HepG2 (cell line): ENCODE measurements at regions not wholly inside any gene's neighbourhood (a gene's known extent, or its start where the extent isn't known, plus 50 kb on each side); places are given as distances from the start of the nearest gene placed in this dataset.

Experiments
- ATAC-seq: fragments of 200-7000 bp; cut with Tn5 transposase; 3 replicates; pipeline ENCODE4 v1.9.1; 2020; ENCODE audit warnings: mild to moderate bottlenecking, moderate library complexity
- BruUV-seq: library from RNA; stranded (reverse); fragments of 400-500 nt; replicated peaks from 2 replicates; lab custom pipeline; 2021; lab: Mats Ljungman, UMichigan
- CTCF ChIA-PET: fragments of 300-600 bp; formaldehyde crosslinking; extraction: SDS; loops from one replicate; lab custom pipeline; 2021; ENCODE audit warnings: low total read pairs, inconsistent platforms, low intra/inter-chr PET ratio; lab: Yijun Ruan, JAX
- POLR2A ChIA-PET: fragments of 350-600 bp; sonication (Branson Sonifier 250); formaldehyde crosslinking; loops from one replicate; lab custom pipeline; 2020; ENCODE audit warnings: antibody characterized with exemption, inconsistent platforms; lab: Yijun Ruan, JAX
- DNase-seq: peaks from one replicate; pipeline ENCODE4 v3.0.0-alpha.2; 2015; ENCODE audit warnings: low spot score
- FAIRE-seq: peaks from 3 replicates; lab custom pipeline; 2011; peaks lifted over from hg19 to GRCh38; lab: Jason Lieb, UNC
- H2AFZ ChIP-seq: one replicate; pipeline ENCODE4 v1.6.1; 2011; ENCODE audit warnings: low read length, inconsistent platforms
- H3K27ac ChIP-seq: fragments of 300-600 bp; 3 replicates; pipeline ENCODE4 v1.8.0; 2011; ENCODE audit warnings: mixed run types, mild to moderate bottlenecking, mixed read lengths, low read length, inconsistent platforms; ENCODE audit not compliant: insufficient read depth; ENCODE audit errors: extremely low read length
- H3K27me3 ChIP-seq, 2 experiments: fragments of 200-600 bp in 1 of 2; 2 replicates in 1 of 2; 3 replicates in 1 of 2; pipeline versions ENCODE4 v1.6.0 to v1.8.0; 2011; ENCODE audit warnings: low read length in 2 of 2, mild to moderate bottlenecking in 2 of 2, moderate library complexity in 2 of 2, inconsistent platforms in 1 of 2; ENCODE audit not compliant: insufficient read depth in 2 of 2, control insufficient read depth in 1 of 2
- H3K36me3 ChIP-seq, 2 experiments: fragments of 200-600 bp in 1 of 2; replicated peaks in 1 of 2; 2 replicates in 1 of 2; 3 replicates in 1 of 2; pipeline versions ENCODE4 v1.5.1 to v1.8.0; 2011; ENCODE audit warnings: low read length in 2 of 2, inconsistent platforms in 1 of 2; ENCODE audit not compliant: insufficient read depth in 2 of 2, control insufficient read depth in 1 of 2
- H3K4me1 ChIP-seq: 2 replicates; pipeline ENCODE4 v1.5.1; 2012; ENCODE audit warnings: low read length, inconsistent platforms; ENCODE audit not compliant: insufficient read depth
- H3K4me2 ChIP-seq: 2 replicates; pipeline ENCODE4 v1.6.0; 2011; ENCODE audit warnings: low read depth, low read length, inconsistent platforms
- H3K4me3 ChIP-seq, 3 experiments: fragments of 200-600 bp in 1 of 3; sonication (generic), shearing (Covaris generic) in 1 of 3; replicated peaks in 1 of 3; 2 replicates each; pipeline ENCODE4 v1.5.1; 2011 to 2016; ENCODE audit warnings: low read length in 3 of 3, inconsistent platforms in 2 of 3, low read depth in 2 of 3, mild to moderate bottlenecking in 2 of 3, control low read depth in 1 of 3, mixed read lengths in 1 of 3; ENCODE audit not compliant: insufficient read depth in 1 of 3
- H3K79me2 ChIP-seq: one replicate; pipeline ENCODE4 v1.6.1; 2011; ENCODE audit warnings: low read length, inconsistent platforms; ENCODE audit not compliant: insufficient read depth
- H3K9ac ChIP-seq: 2 replicates; pipeline ENCODE4 v1.6.0; 2011; ENCODE audit warnings: mild to moderate bottlenecking, low read depth, low read length, inconsistent platforms; ENCODE audit not compliant: insufficient read depth
- H3K9me3 ChIP-seq: 2 replicates; pipeline ENCODE4 v1.5.1; 2012; ENCODE audit warnings: mild to moderate bottlenecking, low read length
- H4K20me1 ChIP-seq: 2 replicates; pipeline ENCODE4 v1.6.0; 2011; ENCODE audit warnings: inconsistent platforms, mild to moderate bottlenecking, low read length, moderate library complexity; ENCODE audit not compliant: insufficient read depth
- DBP ChIP-seq: sonication (generic); formaldehyde crosslinking; IDR thresholded peaks from 2 replicates; pipeline ENCODE4 v1.4.0; 2020; ENCODE audit warnings: missing genetic modification reagents; ENCODE audit errors: not compliant biosample characterization
- JUN ChIP-seq: sonication (generic); formaldehyde crosslinking; IDR thresholded peaks from 2 replicates; pipeline ENCODE4 v1.4.0; 2020; ENCODE audit warnings: mild to moderate bottlenecking, missing genetic modification reagents
- KDM3A ChIP-seq: IDR thresholded peaks from 2 replicates; pipeline ENCODE4 v1.6.1; 2018; ENCODE audit warnings: low read depth, missing compliant biosample characterization
- NFE2 ChIP-seq: sonication (generic); formaldehyde crosslinking; IDR thresholded peaks from 2 replicates; pipeline ENCODE4 v1.4.0; 2020; ENCODE audit warnings: missing genetic modification reagents
- NR1H2 ChIP-seq: sonication (generic); formaldehyde crosslinking; IDR thresholded peaks from 2 replicates; pipeline ENCODE4 v1.8.1; 2022; ENCODE audit warnings: low read depth, missing genetic modification reagents, borderline replicate concordance
- USF2 ChIP-seq, 2 experiments: sonication (generic) in 1 of 2; formaldehyde crosslinking in 1 of 2; IDR thresholded peaks; 2 replicates each; pipeline versions ENCODE4 v1.5.1 to v1.6.1; 2011 to 2020; ENCODE audit warnings: borderline replicate concordance in 1 of 2, low read depth in 1 of 2, low read length in 1 of 2, mild to moderate bottlenecking in 1 of 2, missing genetic modification reagents in 1 of 2, moderate library complexity in 1 of 2
- ZFP36L1 ChIP-seq: sonication (generic); formaldehyde crosslinking; IDR thresholded peaks from 2 replicates; pipeline ENCODE4 v1.8.0; 2022; ENCODE audit warnings: mild to moderate bottlenecking, missing genetic modification reagents, moderate library complexity
- ZNF317 ChIP-seq: sonication (generic); formaldehyde crosslinking; IDR thresholded peaks from 2 replicates; pipeline ENCODE4 v1.5.0; 2020; ENCODE audit warnings: mild to moderate bottlenecking, missing genetic modification reagents
- ZNF841 ChIP-seq: sonication (generic); formaldehyde crosslinking; IDR thresholded peaks from 2 replicates; pipeline ENCODE4 v1.8.1; 2023; ENCODE audit warnings: missing genetic modification reagents, borderline replicate concordance
- WGBS: methylation state at CpG from one replicate; pipeline ENCODE4 v1.1.6; 2017; ENCODE audit warnings: low lambda C conversion rate; 5-methylcytosine and 5-hydroxymethylcytosine counted together
- in situ Hi-C: cut with HindIII; loops from 2 replicates; pipeline ENCODE4 v1.10.0; 2017; ENCODE audit warnings: low pct_unique_long_range_greater_than_20kb; ENCODE audit not compliant: extremely low pct_ligation_motif_present
- intact Hi-C: fragments of 100-400 bp; cut with micrococcal nuclease; formaldehyde crosslinking; loops from one replicate; pipeline ENCODE4 v1.10.0; 2022; ENCODE audit not compliant: unreplicated experiment

- TF ChIP-seq USF2 (IDR thresholded peaks at IDR 0.05; ENCODE audit: low read depth, low read length): no peak
- TF ChIP-seq USF2 (CRISPR knock-in tag; IDR thresholded peaks at IDR 0.05; ENCODE audit: borderline replicate concordance): no peak
Observed at GRCh38 chr10:125468278-125468677, 214.7 kb downstream of the TEX36 start (continued).

- DNase-seq (no peak), FAIRE-seq (no peak), ATAC-seq (no peak)
- Histone ChIP-seq H3K79me2 (no peaks in the 10 kb centered on the region), H3K4me2 (no peak overlapping the region), H3K9me3 (no peaks in the 10 kb centered on the region), H3K4me1 (no peaks in the 10 kb centered on the region), H3K27ac (no peak overlapping the region), H3K9ac (no peak overlapping the region), H2AFZ (no peak overlapping the region), H4K20me1 (no peaks in the 10 kb centered on the region), H3K27me3 (peaks cover 0 to 28% of the 10 kb centered on the region in 2 experiments; a peak in 4 of 5 replicates), H3K4me3 (no peak overlapping the region), H3K36me3 (no peaks in the 10 kb centered on the region)
- intact Hi-C loops (no loop called here), in situ Hi-C loops (no loop called here)
- no TSS peak for BruUV-seq
- 0% methylated on average over 1 of the region's 1 CpG for WGBS
- POLR2A ChIA-PET: no interaction called here
- CTCF ChIA-PET: no interaction called here
- TF ChIP-seq ZNF841 (CRISPR knock-in tag) (no peak), DBP (no peak), ZNF317 (CRISPR knock-in tag) (no peak), ZFP36L1 (CRISPR knock-in tag) (no peak), NFE2 (CRISPR knock-in tag) (no peak), KDM3A (CRISPR knock-in tag) (no peak), JUN (CRISPR knock-in tag) (no peak), NR1H2 (no peak)
Observed at GRCh38 chr10:125466685-125467084, 216.3 kb downstream of the TEX36 start.
